ENCODE measurements at regions not wholly inside any gene's neighbourhood (a gene's known extent, or its start where the extent isn't known, plus 50 kb on each side); places are given as distances from the start of the nearest gene placed in this dataset.

DNA sequence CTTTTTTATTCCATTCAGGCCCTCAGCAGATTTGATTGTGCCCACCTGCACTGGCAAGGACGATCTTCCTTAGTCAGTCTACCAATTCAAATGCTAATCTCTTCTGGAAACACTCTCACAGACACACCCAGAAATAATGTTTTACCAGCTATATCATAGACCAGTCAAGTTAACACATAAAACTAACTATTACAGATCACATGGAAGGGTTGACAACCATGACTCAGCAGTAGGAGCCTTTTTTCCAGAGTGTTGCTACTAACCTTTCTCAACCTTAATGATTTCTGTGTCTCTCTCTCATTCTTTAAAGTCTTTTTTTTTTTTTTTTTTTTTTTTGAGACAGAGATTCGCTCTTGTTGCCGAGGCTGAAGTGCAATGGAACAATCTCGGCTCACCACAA is 68.7 kb upstream of the KCNK12 start:
- Histone ChIP-seq H3K9me3 (no peaks in the 10 kb centered on the region), H3K27me3 (replicated peaks; ENCODE audit: insufficient read depth) (no peaks in the 10 kb centered on the region), H3K27ac (no peak overlapping the region), H3K36me3 (no peaks in the 10 kb centered on the region), H3K4me1 (ENCODE audit: control insufficient read depth in 1 of 2, low read depth in 2 of 2) (peaks cover 0 to under 1% of the 10 kb centered on the region in 2 donors), H3K4me3 (no peak overlapping the region)
- no peak for TF ChIP-seq CTCF (IDR thresholded peaks at IDR 0.05)
- no peak for ATAC-seq (ENCODE audit: insufficient number of reproducible peaks, low FRiP score, low read depth)
- no peak for DNase-seq (ENCODE audit: low spot score)

DNA sequence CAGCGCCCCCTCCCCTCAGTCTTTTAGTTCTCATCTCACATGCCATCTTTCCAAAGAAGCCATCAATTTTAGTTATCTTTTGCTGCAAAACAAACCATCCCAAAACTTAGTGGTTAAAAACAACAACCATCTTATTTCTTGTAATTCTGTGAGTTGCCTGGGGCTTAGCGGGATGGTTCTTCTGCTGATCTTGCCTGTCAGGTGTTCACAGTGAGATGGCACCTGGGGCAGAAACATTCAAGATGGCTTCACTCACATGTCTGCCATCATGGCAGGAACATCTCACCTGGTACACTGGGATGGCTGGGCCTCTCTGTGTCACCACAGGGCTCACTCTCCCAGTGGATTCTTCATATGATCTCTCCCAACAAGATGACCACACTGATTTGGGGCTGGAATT is 67.6 kb upstream of the KCNK12 start:
- no peak for ATAC-seq (ENCODE audit: insufficient number of reproducible peaks, low FRiP score, low read depth)

GRCh38 chr2:47636596-47637264 is 65.9 kb upstream of the KCNK12 start:
- ATAC-seq (ENCODE audit: insufficient number of reproducible peaks, low FRiP score, low read depth) (no peak), DNase-seq (ENCODE audit: low spot score) (no peak)
- TF ChIP-seq CTCF (IDR thresholded peaks at IDR 0.05), result no peak
- Histone ChIP-seq H3K27me3 (replicated peaks; ENCODE audit: insufficient read depth) (no peaks in the 10 kb centered on the region), H3K36me3 (no peaks in the 10 kb centered on the region), H3K4me3 (no peak overlapping the region), H3K9me3 (no peaks in the 10 kb centered on the region), H3K27ac (no peak overlapping the region), H3K4me1 (ENCODE audit: control insufficient read depth in 1 of 2, low read depth in 2 of 2) (peaks cover 0 to 24% of the 10 kb centered on the region in 2 donors)

More for the DNA sequence above, 67.6 kb upstream of the KCNK12 start:
- Histone ChIP-seq H3K27me3 (replicated peaks; ENCODE audit: insufficient read depth) (no peaks in the 10 kb centered on the region), H3K4me3 (no peak overlapping the region), H3K4me1 (ENCODE audit: control insufficient read depth in 1 of 2, low read depth in 2 of 2) (peaks cover 0 to 11% of the 10 kb centered on the region in 2 donors), H3K27ac (no peak overlapping the region), H3K9me3 (no peaks in the 10 kb centered on the region), H3K36me3 (no peaks in the 10 kb centered on the region)
- no peak for DNase-seq (ENCODE audit: low spot score)
- TF ChIP-seq CTCF (IDR thresholded peaks at IDR 0.05), result no peak

DNA sequence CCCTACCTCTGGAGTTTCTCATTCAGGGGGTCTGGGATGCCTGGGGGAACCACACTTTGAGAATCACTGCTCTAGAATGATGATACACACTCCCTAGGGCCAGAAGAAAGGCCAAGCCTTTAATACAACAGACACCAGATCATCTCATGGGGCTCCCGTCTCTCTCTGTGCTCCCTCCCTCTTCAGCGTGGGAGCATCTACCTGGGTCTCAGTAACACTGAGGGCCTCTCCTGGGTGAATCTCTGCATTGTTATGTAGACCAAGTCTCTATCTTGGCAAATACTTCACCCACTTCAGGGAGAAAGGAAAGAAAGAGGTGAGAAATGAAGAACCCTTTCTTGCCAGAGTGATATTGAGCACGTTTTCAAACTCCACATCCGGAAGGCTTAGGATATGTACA is 65.4 kb upstream of the KCNK12 start:
- Histone ChIP-seq H3K4me1 (ENCODE audit: control insufficient read depth in 1 of 2, low read depth in 2 of 2) (peaks cover 0 to 26% of the 10 kb centered on the region in 2 donors), H3K4me3 (no peak overlapping the region), H3K27me3 (replicated peaks; ENCODE audit: insufficient read depth) (no peaks in the 10 kb centered on the region), H3K27ac (no peak overlapping the region), H3K9me3 (no peaks in the 10 kb centered on the region), H3K36me3 (no peaks in the 10 kb centered on the region)
- ATAC-seq (ENCODE audit: insufficient number of reproducible peaks, low FRiP score, low read depth) (no peak), DNase-seq (ENCODE audit: low spot score) (no peak)
- TF ChIP-seq CTCF (IDR thresholded peaks at IDR 0.05), result no peak

GRCh38 chr2:47632754-47633153 is 62.0 kb upstream of the KCNK12 start:
- Histone ChIP-seq H3K36me3 (no peaks in the 10 kb centered on the region), H3K9me3 (no peaks in the 10 kb centered on the region), H3K4me3 (no peak overlapping the region), H3K4me1 (ENCODE audit: control insufficient read depth in 1 of 2, low read depth in 2 of 2) (peaks cover 0 to 26% of the 10 kb centered on the region in 2 donors), H3K27me3 (replicated peaks; ENCODE audit: insufficient read depth) (no peaks in the 10 kb centered on the region), H3K27ac (no peak overlapping the region)
- TF ChIP-seq CTCF (IDR thresholded peaks at IDR 0.05), result no peak
- ATAC-seq (ENCODE audit: insufficient number of reproducible peaks, low FRiP score, low read depth) (no peak), DNase-seq (ENCODE audit: low spot score) (no peak)

Data from thoracic aorta (tissue), 2 donors.